Endothelial cell of umbilical vein (primary cell): ENCODE measurements at regions not wholly inside any gene's neighbourhood (a gene's known extent, or its start where the extent isn't known, plus 50 kb on each side); places are given as distances from the start of the nearest gene placed in this dataset.

Experiments
- BruUV-seq: library from RNA; stranded (reverse); fragments of 400-500 nt; replicated peaks from 2 replicates; lab custom pipeline; 2021; lab: Mats Ljungman, UMichigan
- CTCF ChIA-PET: fragments of 300-600, 350-600 bp; sonication (Branson Sonifier 250); formaldehyde crosslinking; loops from one replicate; lab custom pipeline; 2021; ENCODE audit warnings: antibody characterized with exemption, inconsistent platforms; lab: Charles Lee
- POLR2A ChIA-PET: fragments of 300-600, 350-600 bp; sonication (Branson Sonifier 250); formaldehyde crosslinking; loops from one replicate; lab custom pipeline; 2021; ENCODE audit warnings: antibody characterized with exemption, inconsistent platforms; lab: Charles Lee
- DNase-seq: peaks from one replicate; pipeline ENCODE4 v3.0.0-alpha.2; 2011; ENCODE audit warnings: low read depth, low spot score
- FAIRE-seq: peaks from 2 replicates; lab custom pipeline; 2011; peaks lifted over from hg19 to GRCh38; lab: Jason Lieb, UNC
- H2AFZ ChIP-seq: 2 replicates; pipeline ENCODE4 v1.6.0; 2012; ENCODE audit warnings: low read depth, low read length, control low read depth, inconsistent platforms
- H3K27ac ChIP-seq: 2 replicates; pipeline ENCODE4 v1.5.1; 2011; ENCODE audit warnings: low read depth, mild to moderate bottlenecking, control low read depth, low read length, moderate library complexity; ENCODE audit not compliant: insufficient read depth
- H3K27me3 ChIP-seq, 2 experiments: 2 replicates each; pipeline versions ENCODE4 v1.6.0 to v1.6.1; 2011; ENCODE audit warnings: low read length in 2 of 2, mixed read lengths in 1 of 2; ENCODE audit not compliant: control insufficient read depth in 2 of 2, insufficient read depth in 2 of 2
- H3K36me3 ChIP-seq, 2 experiments: 2 replicates in 1 of 2; 3 replicates in 1 of 2; pipeline ENCODE4 v1.5.1; 2011; ENCODE audit warnings: low read length in 2 of 2, mild to moderate bottlenecking in 1 of 2, moderate library complexity in 1 of 2; ENCODE audit not compliant: control insufficient read depth in 2 of 2, insufficient read depth in 2 of 2; ENCODE audit errors: extremely low read depth in 1 of 2
- H3K4me1 ChIP-seq: 3 replicates; pipeline ENCODE4 v1.5.1; 2011; ENCODE audit warnings: mild to moderate bottlenecking, low read length; ENCODE audit not compliant: control insufficient read depth, insufficient read depth; ENCODE audit errors: extremely low read depth
- H3K4me2 ChIP-seq: 2 replicates; pipeline ENCODE4 v1.6.1; 2011; ENCODE audit warnings: low read length, control low read depth, mixed read lengths; ENCODE audit not compliant: insufficient read depth
- H3K4me3 ChIP-seq, 3 experiments: fragments of 200-600 bp in 1 of 3; sonication (generic), shearing (Covaris generic) in 1 of 3; replicated peaks in 1 of 3; 2 replicates each; pipeline ENCODE4 v1.5.1; 2011 to 2016; ENCODE audit warnings: control low read depth in 3 of 3, low read length in 3 of 3, mild to moderate bottlenecking in 2 of 3, inconsistent platforms in 1 of 3, low read depth in 1 of 3, moderate library complexity in 1 of 3; ENCODE audit not compliant: insufficient read depth in 1 of 3
- H3K79me2 ChIP-seq: 2 replicates; pipeline ENCODE4 v1.6.0; 2012; ENCODE audit warnings: low read length, inconsistent platforms; ENCODE audit not compliant: control insufficient read depth, insufficient read depth
- H3K9ac ChIP-seq: replicated peaks from 2 replicates; pipeline ENCODE3; 2011; ENCODE audit warnings: low read length, control low read depth; ENCODE audit not compliant: insufficient read depth; ENCODE audit errors: extremely low read depth
- H3K9me1 ChIP-seq: replicated peaks from 3 replicates; pipeline ENCODE4 v1.6.0; 2011; ENCODE audit warnings: mild to moderate bottlenecking, low read length; ENCODE audit not compliant: control insufficient read depth, insufficient read depth; ENCODE audit errors: extremely low read depth
- H3K9me3 ChIP-seq: replicated peaks from 2 replicates; pipeline ENCODE4 v1.5.1; 2012; ENCODE audit warnings: low read length, inconsistent platforms; ENCODE audit not compliant: control insufficient read depth, insufficient read depth
- H4K20me1 ChIP-seq: replicated peaks from 2 replicates; pipeline ENCODE3; 2011; ENCODE audit warnings: mild to moderate bottlenecking, low read length; ENCODE audit not compliant: control insufficient read depth, insufficient read depth; ENCODE audit errors: extremely low read depth
- CTCF ChIP-seq, 2 donors: IDR thresholded peaks; 1 replicate in 1 of 2; 2 replicates in 1 of 2; pipeline ENCODE4 v1.5.1; 2011; ENCODE audit warnings: low read length in 2 of 2, mild to moderate bottlenecking in 2 of 2, moderate library complexity in 2 of 2, control low read depth in 1 of 2, inconsistent platforms in 1 of 2, low read depth in 1 of 2; ENCODE audit not compliant: insufficient read depth in 1 of 2; ENCODE audit errors: extremely low read depth in 1 of 2
- EZH2 ChIP-seq: IDR thresholded peaks from 2 replicates; pipeline ENCODE4 v1.6.1; 2012; ENCODE audit warnings: borderline replicate concordance, low read depth, mild to moderate bottlenecking, moderate library complexity, low read length, inconsistent platforms; ENCODE audit not compliant: severe bottlenecking
- MAX ChIP-seq: IDR thresholded peaks from 2 replicates; pipeline ENCODE4 v1.6.1; 2011; ENCODE audit not compliant: insufficient read depth, insufficient read length
- MYC ChIP-seq: IDR thresholded peaks from one replicate; pipeline ENCODE4 v1.6.1; 2011; ENCODE audit warnings: mild to moderate bottlenecking, low read depth, low read length
- POLR2AphosphoS5 ChIP-seq: IDR thresholded peaks from 2 replicates; pipeline ENCODE4 v1.6.1; 2012; ENCODE audit warnings: low read depth, mild to moderate bottlenecking, control low read depth, low read length, moderate library complexity; ENCODE audit not compliant: insufficient read depth
- dilution Hi-C: fragments of 300-500 bp; cut with MboI; formaldehyde crosslinking; loops from one replicate; pipeline ENCODE4 v1.15.0; 2019; ENCODE audit warnings: low sequenced_read_pairs; ENCODE audit not compliant: extremely low pct_ligation_motif_present
- intact Hi-C: fragments of 100-400 bp; cut with micrococcal nuclease; formaldehyde crosslinking; loops from one replicate; pipeline ENCODE4 v1.10.0; 2022

- no TSS peak for BruUV-seq
- H3K79me2 ChIP-seq = no peaks in the 10 kb centered on the region
- no peaks in the 10 kb centered on the region for H3K36me3 ChIP-seq
- no peaks in the 10 kb centered on the region for H4K20me1 ChIP-seq
- no peak overlapping the region for H3K4me3 ChIP-seq
- dilution Hi-C loops = no loop called here
- FAIRE-seq (no peak), DNase-seq (no peak)
- peaks cover 13% of the 10 kb centered on the region for H3K9me3 ChIP-seq
- ChIA-PET CTCF (no interaction called here), POLR2A (no interaction called here)
- intact Hi-C loops = no loop called here
- no peak overlapping the region for H3K4me2 ChIP-seq
- H2AFZ ChIP-seq = no peak overlapping the region
- no peak overlapping the region for H3K9ac ChIP-seq
- H3K9me1 ChIP-seq = no peaks in the 10 kb centered on the region
- TF ChIP-seq MYC (no peak), POLR2AphosphoS5 (no peak), EZH2 (no peak), CTCF (IDR thresholded peaks at IDR 0.05; ENCODE audit: extremely low read depth in 1 of 2, insufficient read depth in 1 of 2, low read depth in 1 of 2, low read length in 2 of 2) (no peak), MAX (no peak)
- H3K27me3 ChIP-seq = no peaks in the 10 kb centered on the region
- H3K4me1 ChIP-seq = no peaks in the 10 kb centered on the region
- no peak overlapping the region for H3K27ac ChIP-seq
Measured at GRCh38 chr22:48088251-48088650, 1325.8 kb downstream of the TBC1D22A start.
